ENCODE measurements at regions not wholly inside any gene's neighbourhood (a gene's known extent, or its start where the extent isn't known, plus 50 kb on each side); places are given as distances from the start of the nearest gene placed in this dataset.

DNA sequence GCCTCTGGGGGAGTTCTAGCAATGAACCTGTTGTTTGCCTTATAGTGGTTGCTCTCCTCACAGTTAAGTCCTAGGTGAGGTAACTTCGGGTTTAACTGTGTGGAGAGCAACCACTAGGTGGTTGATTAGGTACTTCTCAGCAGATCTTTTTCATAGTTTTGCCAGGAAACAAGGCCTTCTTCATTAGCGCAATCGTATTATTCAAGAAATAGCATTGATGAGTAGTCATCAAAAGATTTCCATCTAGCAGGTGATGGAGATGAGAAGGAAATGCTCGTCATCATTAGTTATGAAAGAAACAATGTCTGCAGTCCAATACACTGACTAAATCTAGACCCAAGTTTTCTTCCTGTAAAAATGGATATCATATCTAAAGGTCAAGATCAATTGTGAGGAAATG, 923.3 kb downstream of the AACS start:
- DNase-seq (ENCODE audit: low read depth): no peak

DNA sequence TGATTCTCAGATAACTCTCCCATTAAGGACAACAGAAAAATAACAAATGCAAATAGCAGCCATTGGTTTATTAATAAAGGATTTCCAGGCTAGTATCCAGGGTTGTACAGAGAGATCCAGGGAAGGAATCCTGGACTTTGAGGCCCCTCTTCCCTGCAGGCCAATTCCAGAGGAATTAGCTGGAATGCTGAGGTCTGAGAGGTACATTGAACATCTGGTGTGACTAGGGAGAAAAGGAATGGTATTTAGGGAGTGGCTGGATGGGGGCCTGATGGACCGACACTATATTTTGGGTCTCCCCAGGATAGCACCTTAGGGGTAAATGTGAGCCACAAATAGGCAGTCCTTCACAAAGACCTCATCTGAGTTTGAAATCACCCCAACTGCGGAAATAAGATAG, 924.5 kb downstream of the AACS start:
- no peak for DNase-seq (ENCODE audit: low read depth)
- no peak overlapping the region for H3K4me3 ChIP-seq (ENCODE audit: low read depth, low read length)
- TF ChIP-seq, protein P1, sequence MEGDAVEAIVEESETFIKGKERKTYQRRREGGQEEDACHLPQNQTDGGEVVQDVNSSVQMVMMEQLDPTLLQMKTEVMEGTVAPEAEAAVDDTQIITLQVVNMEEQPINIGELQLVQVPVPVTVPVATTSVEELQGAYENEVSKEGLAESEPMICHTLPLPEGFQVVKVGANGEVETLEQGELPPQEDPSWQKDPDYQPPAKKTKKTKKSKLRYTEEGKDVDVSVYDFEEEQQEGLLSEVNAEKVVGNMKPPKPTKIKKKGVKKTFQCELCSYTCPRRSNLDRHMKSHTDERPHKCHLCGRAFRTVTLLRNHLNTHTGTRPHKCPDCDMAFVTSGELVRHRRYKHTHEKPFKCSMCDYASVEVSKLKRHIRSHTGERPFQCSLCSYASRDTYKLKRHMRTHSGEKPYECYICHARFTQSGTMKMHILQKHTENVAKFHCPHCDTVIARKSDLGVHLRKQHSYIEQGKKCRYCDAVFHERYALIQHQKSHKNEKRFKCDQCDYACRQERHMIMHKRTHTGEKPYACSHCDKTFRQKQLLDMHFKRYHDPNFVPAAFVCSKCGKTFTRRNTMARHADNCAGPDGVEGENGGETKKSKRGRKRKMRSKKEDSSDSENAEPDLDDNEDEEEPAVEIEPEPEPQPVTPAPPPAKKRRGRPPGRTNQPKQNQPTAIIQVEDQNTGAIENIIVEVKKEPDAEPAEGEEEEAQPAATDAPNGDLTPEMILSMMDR (conservative IDR thresholded peaks at IDR 0.05; ENCODE audit: low read depth, low read length): no peak

More for the DNA sequence above, 923.3 kb downstream of the AACS start:
- no peak overlapping the region for H3K4me3 ChIP-seq (ENCODE audit: low read depth, low read length)
- TF ChIP-seq, protein P1 (conservative IDR thresholded peaks at IDR 0.05; ENCODE audit: low read depth, low read length): no peak

DNA sequence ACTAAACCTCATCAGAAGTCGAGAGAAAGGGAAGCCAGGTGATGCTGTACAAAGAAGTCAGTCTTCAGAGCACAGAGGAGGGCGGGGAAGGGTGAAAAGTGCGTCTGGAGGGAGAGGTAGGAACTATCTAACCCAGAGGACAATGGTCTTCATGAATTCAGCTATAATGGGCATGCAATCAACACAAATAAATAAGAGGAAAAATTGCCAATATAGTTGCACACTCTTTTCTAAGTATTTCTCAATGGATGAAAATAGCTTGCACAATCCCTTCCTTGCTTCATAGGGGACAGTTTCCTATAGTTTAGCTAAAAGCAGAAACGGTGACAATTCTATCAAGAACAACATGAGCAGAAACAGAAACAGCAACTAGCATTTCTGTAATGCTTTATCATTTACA, 931.2 kb downstream of the AACS start:
- no peak for DNase-seq (ENCODE audit: low read depth)
- H3K4me3 ChIP-seq (ENCODE audit: low read depth, low read length): no peak overlapping the region
- TF ChIP-seq, protein P1 (conservative IDR thresholded peaks at IDR 0.05; ENCODE audit: low read depth, low read length): no peak

DNA sequence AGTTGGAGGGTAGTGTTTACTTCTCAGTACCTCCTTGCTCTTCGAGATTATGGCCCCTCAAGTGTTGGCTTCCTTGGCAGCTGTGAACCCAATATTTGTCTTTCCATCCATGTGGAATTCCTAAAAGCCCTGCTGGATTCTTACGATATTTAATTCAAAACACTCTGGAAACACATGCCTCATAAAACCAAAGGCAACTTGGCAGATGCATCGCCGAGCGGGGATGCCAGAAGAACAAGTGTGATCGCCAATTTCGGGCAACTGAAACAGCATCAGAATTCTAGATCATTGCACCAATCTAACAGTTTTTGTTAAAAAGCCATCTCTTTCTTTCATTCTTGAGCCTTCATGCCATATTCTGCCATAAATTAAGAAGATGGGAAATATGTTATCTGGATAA, 934.4 kb downstream of the AACS start:
- DNase-seq (ENCODE audit: low read depth): no peak
- TF ChIP-seq, protein P1 (conservative IDR thresholded peaks at IDR 0.05; ENCODE audit: low read depth, low read length): no peak
- H3K4me3 ChIP-seq (ENCODE audit: low read depth, low read length): no peak overlapping the region

DNA sequence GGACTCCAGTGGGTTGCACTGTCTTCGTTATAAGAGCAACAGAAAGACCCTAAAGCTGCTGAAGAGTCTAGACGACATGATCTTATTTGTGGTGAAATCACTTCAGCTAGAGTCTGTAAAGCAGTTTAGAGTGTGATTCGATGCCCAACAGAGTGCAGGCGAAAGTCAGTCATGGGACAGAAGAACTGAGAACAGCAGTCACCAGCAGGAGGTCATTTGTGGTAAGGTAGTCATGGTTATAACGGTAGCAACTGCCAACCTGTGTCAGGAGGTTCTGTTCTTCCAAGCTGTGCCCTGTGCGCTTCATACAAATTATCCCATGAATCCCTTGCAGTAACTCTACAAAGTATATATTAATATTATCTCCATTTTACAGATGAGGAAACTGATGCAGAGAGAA, 954.1 kb downstream of the AACS start:
- TF ChIP-seq, protein P1 (conservative IDR thresholded peaks at IDR 0.05; ENCODE audit: low read depth, low read length): no peak
- no peak for DNase-seq (ENCODE audit: low read depth)
- no peak overlapping the region for H3K4me3 ChIP-seq (ENCODE audit: low read depth, low read length)

DNA sequence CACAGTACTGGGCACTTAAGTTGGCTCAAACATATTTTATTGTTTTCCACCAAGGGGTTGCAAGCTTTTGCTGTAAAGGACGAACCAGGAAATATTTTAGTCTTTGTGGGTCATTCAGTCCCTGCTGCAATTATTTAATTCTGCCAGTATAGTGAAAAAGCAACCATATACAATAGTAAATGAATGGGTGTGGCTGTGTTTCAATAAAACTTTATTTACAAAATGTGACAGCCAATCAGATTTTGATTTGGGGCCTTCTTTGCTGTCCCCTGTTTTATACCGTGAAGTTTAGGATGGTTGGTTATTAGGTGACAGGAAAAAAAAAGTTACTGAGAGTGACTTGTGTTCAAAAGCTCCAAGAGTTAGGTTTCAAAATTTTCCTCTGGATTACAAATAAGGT, 956.4 kb downstream of the AACS start:
- TF ChIP-seq, protein P1 (conservative IDR thresholded peaks at IDR 0.05; ENCODE audit: low read depth, low read length): no peak
- DNase-seq (ENCODE audit: low read depth): no peak
- no peak overlapping the region for H3K4me3 ChIP-seq (ENCODE audit: low read depth, low read length)

DNA sequence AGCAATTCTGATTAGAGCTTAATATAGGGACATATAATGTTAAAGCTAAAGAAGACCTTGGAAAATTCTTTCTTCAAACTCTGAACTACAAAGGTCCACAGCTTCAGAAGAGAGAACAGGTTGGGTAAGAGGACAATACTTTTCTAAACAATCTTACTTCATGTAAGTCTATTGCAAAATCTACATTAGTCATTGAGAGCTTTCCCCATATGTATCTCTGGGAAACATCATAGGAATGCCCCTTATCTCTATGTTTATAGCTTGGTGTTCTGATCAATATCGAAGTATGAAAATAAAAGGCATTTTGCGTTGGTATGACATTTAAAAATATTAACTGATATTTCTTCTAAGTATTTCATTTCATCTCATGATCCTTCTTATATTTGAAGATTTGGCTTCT, 962.6 kb downstream of the AACS start:
- TF ChIP-seq, protein P1 (conservative IDR thresholded peaks at IDR 0.05; ENCODE audit: low read depth, low read length): no peak
- H3K4me3 ChIP-seq (ENCODE audit: low read depth, low read length): no peak overlapping the region
- no peak for DNase-seq (ENCODE audit: low read depth)
